ENCODE measurements at regions not wholly inside any gene's neighbourhood (a gene's known extent, or its start where the extent isn't known, plus 50 kb on each side); places are given as distances from the start of the nearest gene placed in this dataset.

DNA sequence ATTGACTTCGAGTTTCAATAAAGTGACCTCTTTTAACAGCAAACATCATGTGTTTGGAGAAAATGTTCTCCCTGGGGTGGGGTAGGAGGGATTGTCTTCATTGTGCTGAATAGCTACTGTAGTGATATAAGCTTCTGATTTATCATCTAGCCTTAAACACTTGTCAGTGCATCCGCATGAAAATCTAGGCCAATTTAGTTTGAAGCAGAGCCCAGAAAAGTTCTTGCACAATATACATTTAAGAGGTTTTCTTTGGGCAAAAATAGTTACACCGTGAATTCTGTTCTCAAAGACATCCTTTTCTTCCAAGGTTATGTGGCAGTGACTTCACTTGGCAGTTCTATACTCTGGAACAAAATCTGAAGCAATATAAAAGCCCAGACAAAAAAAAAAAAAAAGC lies 136.0 kb upstream of the IFNG-AS1 start:
- Histone ChIP-seq H3K4me3 (ENCODE audit: low read depth, low read length, poor library complexity, severe bottlenecking) (no peak overlapping the region), H3K4me1 (ENCODE audit: insufficient read depth, low read length, severe bottlenecking) (no peaks in the 10 kb centered on the region), H3K4me2 (ENCODE audit: low read length) (no peak overlapping the region), H3K79me2 (ENCODE audit: insufficient read depth, low read length) (no peaks in the 10 kb centered on the region), H3K27ac (ENCODE audit: low read depth, low read length, poor library complexity, severe bottlenecking) (no peak overlapping the region), H3K27me3 (ENCODE audit: insufficient read depth, low read length) (no peaks in the 10 kb centered on the region), H2AFZ (ENCODE audit: low read length) (no peak overlapping the region), H3K9me3 (ENCODE audit: low read length) (no peaks in the 10 kb centered on the region), H3K36me3 (ENCODE audit: insufficient read depth, low read length) (no peaks in the 10 kb centered on the region), H3K9me2 (ENCODE audit: low read depth, low read length) (no peaks in the 10 kb centered on the region), H4K20me1 (ENCODE audit: insufficient read depth, low read length) (no peaks in the 10 kb centered on the region), H3F3A (ENCODE audit: insufficient read depth, low read length) (no peaks in the 10 kb centered on the region), H3K9ac (ENCODE audit: low read length) (no peak overlapping the region)
- no peak for TF ChIP-seq EZH2 (IDR thresholded peaks at IDR 0.05; ENCODE audit: borderline replicate concordance, low read length)
- no peak for TF ChIP-seq CTCF (IDR thresholded peaks at IDR 0.05; ENCODE audit: low read length)

GRCh38 chr12:67854351-67854750 lies 134.9 kb upstream of the IFNG-AS1 start:
- H3K27ac ChIP-seq (ENCODE audit: low read depth, low read length, poor library complexity, severe bottlenecking) = no peak overlapping the region
- no peaks in the 10 kb centered on the region for H3K27me3 ChIP-seq (ENCODE audit: insufficient read depth, low read length)
- H3K36me3 ChIP-seq (ENCODE audit: insufficient read depth, low read length) = no peaks in the 10 kb centered on the region
- no peak overlapping the region for H3K4me3 ChIP-seq (ENCODE audit: low read depth, low read length, poor library complexity, severe bottlenecking)
- TF ChIP-seq CTCF (IDR thresholded peaks at IDR 0.05; ENCODE audit: low read length) (no peak), EZH2 (IDR thresholded peaks at IDR 0.05; ENCODE audit: borderline replicate concordance, low read length) (no peak)
- no peaks in the 10 kb centered on the region for H3K79me2 ChIP-seq (ENCODE audit: insufficient read depth, low read length)
- H3F3A ChIP-seq (ENCODE audit: insufficient read depth, low read length) = no peaks in the 10 kb centered on the region
- H4K20me1 ChIP-seq (ENCODE audit: insufficient read depth, low read length) = no peaks in the 10 kb centered on the region
- H3K4me2 ChIP-seq (ENCODE audit: low read length) = no peak overlapping the region
- no peak overlapping the region for H3K9ac ChIP-seq (ENCODE audit: low read length)
- no peaks in the 10 kb centered on the region for H3K9me2 ChIP-seq (ENCODE audit: low read depth, low read length)
- no peak overlapping the region for H2AFZ ChIP-seq (ENCODE audit: low read length)
- no peaks in the 10 kb centered on the region for H3K4me1 ChIP-seq (ENCODE audit: insufficient read depth, low read length, severe bottlenecking)
- H3K9me3 ChIP-seq (ENCODE audit: low read length) = no peaks in the 10 kb centered on the region

DNA sequence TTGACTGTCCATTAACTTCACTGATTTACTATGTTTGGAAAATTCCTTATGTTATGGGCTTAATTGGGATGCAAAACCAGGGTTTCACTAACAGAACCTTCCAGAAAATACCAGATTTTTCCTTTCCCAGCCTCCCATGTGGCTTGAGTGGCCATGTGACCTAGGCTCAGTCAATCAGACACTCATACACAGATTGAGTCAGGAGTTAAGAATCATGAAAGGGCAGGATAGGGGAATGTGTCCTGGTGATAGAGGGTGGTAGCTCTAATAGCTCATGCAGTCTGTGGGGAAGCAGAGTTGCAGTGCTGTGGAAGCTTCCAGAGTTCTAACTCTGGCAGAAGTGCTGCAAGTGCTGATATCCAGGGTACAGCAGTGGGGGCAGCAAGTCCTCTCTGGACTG lies 134.1 kb upstream of the IFNG-AS1 start:
- Histone ChIP-seq H3K4me1 (ENCODE audit: insufficient read depth, low read length, severe bottlenecking) (no peaks in the 10 kb centered on the region), H3K79me2 (ENCODE audit: insufficient read depth, low read length) (no peaks in the 10 kb centered on the region), H4K20me1 (ENCODE audit: insufficient read depth, low read length) (no peaks in the 10 kb centered on the region), H3K9ac (ENCODE audit: low read length) (no peak overlapping the region), H3K27me3 (ENCODE audit: insufficient read depth, low read length) (no peaks in the 10 kb centered on the region), H2AFZ (ENCODE audit: low read length) (no peak overlapping the region), H3K4me3 (ENCODE audit: low read depth, low read length, poor library complexity, severe bottlenecking) (no peak overlapping the region), H3K9me2 (ENCODE audit: low read depth, low read length) (no peaks in the 10 kb centered on the region), H3F3A (ENCODE audit: insufficient read depth, low read length) (no peaks in the 10 kb centered on the region), H3K4me2 (ENCODE audit: low read length) (no peak overlapping the region), H3K27ac (ENCODE audit: low read depth, low read length, poor library complexity, severe bottlenecking) (no peak overlapping the region), H3K9me3 (ENCODE audit: low read length) (no peaks in the 10 kb centered on the region), H3K36me3 (ENCODE audit: insufficient read depth, low read length) (no peaks in the 10 kb centered on the region)
- TF ChIP-seq EZH2 (IDR thresholded peaks at IDR 0.05; ENCODE audit: borderline replicate concordance, low read length) (no peak), CTCF (IDR thresholded peaks at IDR 0.05; ENCODE audit: low read length) (no peak)

Measured in OCI-LY1 (cell line).